Spleen (tissue), 7 donors: ENCODE measurements at regions not wholly inside any gene's neighbourhood (a gene's known extent, or its start where the extent isn't known, plus 50 kb on each side); places are given as distances from the start of the nearest gene placed in this dataset.

Source experiments
- CTCF ChIP-seq, 11 experiments: fragments of 200-600 bp in 7 of 11; fragments of 450-650 bp in 4 of 11; sonication (generic) in 4 of 11; IDR thresholded peaks in 8 of 11; conservative IDR thresholded peaks in 3 of 11; 1 replicate in 7 of 11; 2 replicates in 4 of 11; pipeline versions ENCODE4 v1.4.0 to v1.8.0; 2016 to 2021; ENCODE audit warnings: antibody characterized with exemption in 11 of 11, inconsistent platforms in 4 of 11, mild to moderate bottlenecking in 1 of 11
- POLR2A ChIP-seq, 3 donors: fragments of 450-650 bp; IDR thresholded peaks; one replicate each; pipeline ENCODE4 v1.5.1; 2017; ENCODE audit warnings: antibody characterized with exemption in 3 of 3, mild to moderate bottlenecking in 1 of 3
- POLR2AphosphoS5 ChIP-seq, 3 donors: sonication (generic); formaldehyde crosslinking; IDR thresholded peaks; one replicate each; pipeline ENCODE4 v1.5.1; 2017; ENCODE audit warnings: antibody characterized with exemption in 3 of 3
- donor health status: DM: no; HTN: no; CAD: no; lungs with moderate emphysema.
- donor health status: DM: no; HTN: no; CAD: no.
- donor health status: DM: no; HTN: no; CAD: no.

DNA sequence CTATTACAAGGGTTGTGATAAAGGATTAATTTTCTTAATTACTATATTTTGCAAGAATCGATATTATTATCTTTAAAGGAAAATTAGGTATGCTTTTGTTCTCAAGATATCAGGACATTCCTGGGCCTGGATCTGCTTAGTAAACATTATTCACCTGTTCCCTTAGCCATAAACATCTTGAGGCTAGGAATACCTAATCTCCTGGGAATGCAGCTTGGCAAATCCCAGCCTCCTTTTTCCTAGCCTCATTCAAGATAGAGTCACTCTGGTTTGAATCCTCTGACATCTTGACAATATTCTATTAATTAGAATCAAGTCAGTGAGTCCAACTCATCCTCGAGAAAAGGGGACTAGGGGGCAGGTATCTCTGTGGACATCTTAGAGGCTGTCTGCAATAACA lies 327.1 kb downstream of the STIM2 start:
- TF ChIP-seq CTCF (IDR thresholded peaks at IDR 0.05 in 8 of 11, conservative IDR thresholded peaks at IDR 0.05 in 3 of 11) (no peak), POLR2A (IDR thresholded peaks at IDR 0.05) (no peak), POLR2AphosphoS5 (IDR thresholded peaks at IDR 0.05) (no peak)
